MM.1S (cell line): ENCODE measurements at regions not wholly inside any gene's neighbourhood (a gene's known extent, or its start where the extent isn't known, plus 50 kb on each side); places are given as distances from the start of the nearest gene placed in this dataset.

Experiments
- EZH2 ChIP-seq: fragments of 300-600 bp; sonication (generic); optimal IDR thresholded peaks from 2 replicates; pipeline ENCODE3; 2017; ENCODE audit warnings: low read depth, mild to moderate bottlenecking, antibody characterized with exemption, low read length, mixed read lengths
- EZH2phosphoT487 ChIP-seq: fragments of 300-600 bp; sonication (generic); IDR thresholded peaks from 2 replicates; pipeline ENCODE4 v1.6.1; 2018; ENCODE audit warnings: antibody characterized with exemption, low read length
- TF ChIP-seq, protein P1 (sequence below): fragments of 300-600 bp; sonication (generic); IDR thresholded peaks from 2 replicates; pipeline ENCODE4 v1.5.1; 2016; ENCODE audit warnings: antibody characterized with exemption, low read length, mixed read lengths

DNA sequence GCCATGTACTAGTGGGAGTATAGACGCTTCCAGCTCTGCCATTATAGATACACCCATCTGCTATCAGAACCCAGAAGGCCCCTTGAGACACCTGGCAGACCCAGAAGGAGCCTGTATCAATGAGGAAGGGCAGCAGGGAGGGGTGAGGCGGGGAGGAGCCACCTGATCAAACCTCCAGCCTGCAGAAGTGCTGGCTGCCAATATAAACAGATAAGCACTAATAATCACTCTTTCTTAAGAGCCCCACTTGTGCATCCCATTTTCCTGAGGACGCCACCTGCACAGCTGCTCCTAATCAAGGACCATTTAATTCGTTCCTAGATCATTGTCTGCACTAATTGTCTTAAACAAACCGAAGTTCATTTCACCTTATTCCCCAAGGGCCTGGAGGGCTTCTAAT, 75.0 kb upstream of the NEK6 start:
- TF ChIP-seq, protein P1, sequence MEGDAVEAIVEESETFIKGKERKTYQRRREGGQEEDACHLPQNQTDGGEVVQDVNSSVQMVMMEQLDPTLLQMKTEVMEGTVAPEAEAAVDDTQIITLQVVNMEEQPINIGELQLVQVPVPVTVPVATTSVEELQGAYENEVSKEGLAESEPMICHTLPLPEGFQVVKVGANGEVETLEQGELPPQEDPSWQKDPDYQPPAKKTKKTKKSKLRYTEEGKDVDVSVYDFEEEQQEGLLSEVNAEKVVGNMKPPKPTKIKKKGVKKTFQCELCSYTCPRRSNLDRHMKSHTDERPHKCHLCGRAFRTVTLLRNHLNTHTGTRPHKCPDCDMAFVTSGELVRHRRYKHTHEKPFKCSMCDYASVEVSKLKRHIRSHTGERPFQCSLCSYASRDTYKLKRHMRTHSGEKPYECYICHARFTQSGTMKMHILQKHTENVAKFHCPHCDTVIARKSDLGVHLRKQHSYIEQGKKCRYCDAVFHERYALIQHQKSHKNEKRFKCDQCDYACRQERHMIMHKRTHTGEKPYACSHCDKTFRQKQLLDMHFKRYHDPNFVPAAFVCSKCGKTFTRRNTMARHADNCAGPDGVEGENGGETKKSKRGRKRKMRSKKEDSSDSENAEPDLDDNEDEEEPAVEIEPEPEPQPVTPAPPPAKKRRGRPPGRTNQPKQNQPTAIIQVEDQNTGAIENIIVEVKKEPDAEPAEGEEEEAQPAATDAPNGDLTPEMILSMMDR = no peak
- TF ChIP-seq EZH2 = no peak
- no peak for TF ChIP-seq EZH2phosphoT487
